T-helper 1 cell treated with Interleukin-12 subunit alpha and Interleukin-12 subunit beta and Interleukin-4 antibody, amounts not matched to agents 30 ng/mL and 1 ng/mL, for 36 hours (primary cell): ENCODE measurements at regions not wholly inside any gene's neighbourhood (a gene's known extent, or its start where the extent isn't known, plus 50 kb on each side); places are given as distances from the start of the nearest gene placed in this dataset.
"Not testable (repeated sequence)": the region's sequence is repeated elsewhere in the genome, so short reads cannot be mapped to it uniquely, and the experiment has no call there.

ENCODE experiments used
- intact Hi-C: fragments of 100-400 bp; cut with micrococcal nuclease; formaldehyde crosslinking; loops from one replicate; pipeline ENCODE4 v1.15.1; 2024

DNA sequence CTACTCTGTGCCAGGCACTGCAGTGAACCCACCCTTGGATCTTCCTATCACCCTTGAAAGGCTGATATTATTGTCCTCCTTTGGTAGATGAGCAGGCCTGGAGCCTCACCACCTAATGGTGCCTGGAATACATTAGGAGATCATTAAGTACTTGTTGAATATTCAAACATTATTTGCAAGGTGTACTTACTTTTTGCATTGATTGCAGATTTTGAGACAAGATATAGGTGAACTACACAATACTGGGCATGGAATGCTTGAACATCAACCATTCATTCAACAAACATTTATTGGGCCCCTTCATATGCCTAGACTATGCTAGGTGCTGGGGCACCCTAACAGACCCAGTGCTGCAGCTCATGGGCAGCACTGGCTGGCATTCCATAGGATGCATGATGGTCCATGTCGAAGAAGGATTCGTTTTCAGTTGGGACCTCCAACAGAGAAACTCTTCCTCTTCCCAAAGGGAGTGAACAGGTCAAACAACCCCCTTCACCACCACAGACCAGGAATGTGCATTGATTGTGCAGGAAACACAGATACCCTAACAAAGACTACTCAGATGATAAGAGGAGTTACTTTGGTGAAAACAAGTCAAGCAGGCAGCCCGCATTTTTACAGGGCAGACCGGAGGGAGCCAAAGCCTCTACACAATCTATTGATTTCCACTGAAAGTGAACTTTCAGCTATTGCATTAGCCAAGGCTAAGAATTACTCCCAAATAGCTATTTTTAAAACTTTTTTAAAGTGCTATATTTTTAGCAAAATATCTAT is 149.6 kb upstream of the SH3BP4 start:
- intact Hi-C loops, result no loop called here

DNA sequence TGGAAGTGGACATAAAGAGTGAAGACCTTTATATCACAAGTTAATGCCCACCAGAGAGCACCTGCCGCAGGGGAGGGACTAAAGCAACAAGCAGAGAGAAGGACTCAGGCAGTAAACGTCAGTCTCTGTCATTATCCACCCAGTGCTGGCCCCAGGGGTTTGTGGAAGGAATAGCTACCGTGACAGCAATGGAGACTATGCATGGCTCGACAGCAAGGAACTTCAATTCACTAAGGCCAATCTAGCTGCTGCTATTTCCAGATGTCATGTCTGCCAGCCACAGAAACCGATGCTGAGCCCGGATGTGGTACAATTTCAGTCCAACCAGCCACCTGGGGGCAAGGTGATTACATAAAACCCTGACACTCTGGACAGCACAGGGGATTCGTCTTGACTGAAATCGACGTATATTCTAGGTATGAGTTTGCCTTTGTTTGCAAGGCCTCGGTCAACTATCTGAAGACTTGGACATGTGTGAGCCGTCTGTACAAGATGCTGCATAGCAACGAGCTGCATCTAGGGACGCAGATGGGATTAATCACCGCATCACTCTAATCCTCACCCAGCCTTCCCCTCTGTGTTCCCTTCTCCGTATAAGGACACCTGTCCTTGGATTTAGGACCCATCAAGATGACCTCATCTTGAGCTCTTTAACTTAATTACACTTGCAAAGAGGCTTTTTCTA is 154.1 kb upstream of the SH3BP4 start:
- intact Hi-C loops, result no loop called here

DNA sequence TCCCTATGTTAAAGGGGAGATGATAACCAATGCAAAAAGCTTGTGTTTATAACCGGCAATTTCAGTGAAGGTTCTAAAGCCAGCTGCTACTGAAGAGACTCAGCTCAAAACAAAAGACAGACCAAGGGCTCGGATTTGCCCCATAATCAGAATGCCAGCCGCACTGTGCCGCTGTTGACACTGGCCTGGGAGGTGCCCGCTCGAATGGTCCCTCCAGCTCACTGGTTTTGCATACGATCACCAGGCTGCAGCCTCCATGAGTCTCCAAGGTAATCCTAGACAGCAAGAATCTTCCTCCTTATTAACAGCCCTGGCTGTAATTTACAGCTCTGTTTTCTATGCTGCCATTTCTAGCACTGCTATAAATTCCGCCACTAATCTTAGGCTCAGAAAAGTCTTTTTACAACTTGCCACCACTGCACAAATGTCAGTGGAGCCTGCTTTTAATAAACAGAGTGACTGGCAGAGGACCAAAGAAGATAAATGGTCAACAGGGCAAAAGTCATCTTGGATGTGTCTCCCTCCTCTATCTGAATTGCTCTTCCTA is 155.7 kb upstream of the SH3BP4 start:
- intact Hi-C loops, result no loop called here

DNA sequence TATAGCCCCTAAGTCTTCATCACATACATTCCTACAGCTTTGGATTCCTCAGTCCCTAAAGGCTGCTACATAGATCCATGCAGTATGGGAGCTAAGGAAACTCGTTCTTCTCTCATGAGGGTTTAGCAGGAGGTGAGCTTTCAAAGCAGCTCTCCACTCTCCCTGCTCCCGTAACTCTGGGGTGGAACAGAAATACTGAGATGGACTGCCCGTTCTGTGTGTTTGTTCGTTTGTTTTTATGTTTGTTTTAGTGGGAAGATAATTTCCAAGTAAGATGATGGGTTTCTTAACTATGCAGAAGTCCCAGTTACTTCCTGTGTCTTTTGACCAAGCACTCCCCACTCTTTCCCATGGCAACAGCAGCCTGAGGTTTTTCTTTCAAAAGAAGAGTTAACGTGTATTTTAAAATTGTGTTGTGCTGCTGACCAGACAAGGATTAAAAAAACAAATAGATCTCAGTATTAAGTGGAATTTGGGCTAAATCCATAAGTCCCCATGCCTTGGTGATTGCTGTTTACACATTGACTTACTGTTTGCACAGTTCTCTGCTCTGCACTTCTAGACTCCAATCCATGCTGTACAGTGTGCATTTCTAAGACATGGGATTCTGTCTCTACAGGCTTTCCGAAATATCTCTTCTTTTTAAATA is 156.4 kb upstream of the SH3BP4 start:
- intact Hi-C loops, result no loop called here

DNA sequence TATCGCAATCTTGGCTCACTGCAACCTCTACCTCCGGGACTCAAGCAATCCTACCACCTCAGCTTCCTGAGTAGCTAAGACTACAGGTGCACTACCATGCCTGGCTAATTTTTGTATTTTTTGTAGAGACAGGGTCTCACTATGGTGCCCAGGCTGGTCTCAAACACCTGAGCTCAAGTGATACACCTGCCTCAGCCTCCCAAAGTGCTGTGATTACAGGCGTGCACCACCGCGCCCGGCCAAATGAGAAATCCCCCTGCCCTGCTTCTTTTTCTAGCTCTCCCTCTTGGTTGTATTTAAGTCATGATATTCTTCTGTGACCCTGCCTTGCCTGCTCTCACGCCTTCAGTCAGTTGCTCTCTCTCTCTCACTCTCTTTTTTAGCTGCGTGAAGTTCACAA is 157.0 kb upstream of the SH3BP4 start:
- intact Hi-C loops, result no loop called here

DNA sequence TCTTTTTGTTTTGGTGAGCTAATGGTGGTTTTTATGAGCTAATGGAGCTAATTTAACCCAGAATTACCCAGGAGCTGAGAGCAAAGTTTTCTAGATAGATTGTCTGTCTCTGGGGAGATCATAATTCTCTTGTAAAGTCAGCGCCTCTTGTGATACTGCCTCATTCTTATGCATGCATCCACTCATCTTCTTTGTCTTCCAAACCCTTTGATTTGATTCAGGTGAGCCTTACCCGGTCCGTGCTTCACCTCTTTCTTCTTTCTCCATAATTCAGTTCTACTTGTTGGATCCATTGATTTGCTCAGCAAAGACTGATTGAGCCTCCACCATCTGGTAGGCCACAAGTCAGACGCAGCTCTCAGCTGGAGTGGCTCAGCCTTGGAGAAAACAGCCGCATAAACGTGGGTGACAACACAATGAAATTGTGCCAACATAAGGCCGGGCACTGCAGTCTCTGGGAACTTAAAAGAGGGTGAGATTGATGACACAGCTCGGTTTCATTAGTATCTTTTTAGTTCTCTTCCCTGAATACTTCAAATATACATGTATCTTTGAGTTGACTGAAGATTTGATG is 158.5 kb upstream of the SH3BP4 start:
- intact Hi-C loops, result no loop called here

DNA sequence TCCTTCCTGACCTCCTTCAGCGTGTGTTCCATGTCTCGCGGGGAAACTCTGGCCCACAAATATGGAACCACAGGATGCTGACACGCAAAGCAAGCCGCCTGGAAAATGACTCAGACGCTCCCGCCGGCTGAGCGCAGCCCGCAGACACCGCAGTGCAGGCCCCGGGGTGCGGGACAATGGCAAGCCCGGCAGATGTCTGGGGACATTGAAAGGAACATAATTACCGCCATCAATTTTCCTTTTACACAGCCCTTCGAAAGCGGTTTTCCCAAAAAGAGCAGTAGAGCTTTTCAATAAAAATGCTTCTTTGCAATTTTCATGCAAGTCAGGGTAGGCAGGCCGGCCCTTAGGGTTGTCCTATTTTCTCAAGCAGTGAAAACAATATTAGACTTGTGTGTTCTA is 159.2 kb upstream of the SH3BP4 start:
- intact Hi-C loops, result no loop called here

DNA sequence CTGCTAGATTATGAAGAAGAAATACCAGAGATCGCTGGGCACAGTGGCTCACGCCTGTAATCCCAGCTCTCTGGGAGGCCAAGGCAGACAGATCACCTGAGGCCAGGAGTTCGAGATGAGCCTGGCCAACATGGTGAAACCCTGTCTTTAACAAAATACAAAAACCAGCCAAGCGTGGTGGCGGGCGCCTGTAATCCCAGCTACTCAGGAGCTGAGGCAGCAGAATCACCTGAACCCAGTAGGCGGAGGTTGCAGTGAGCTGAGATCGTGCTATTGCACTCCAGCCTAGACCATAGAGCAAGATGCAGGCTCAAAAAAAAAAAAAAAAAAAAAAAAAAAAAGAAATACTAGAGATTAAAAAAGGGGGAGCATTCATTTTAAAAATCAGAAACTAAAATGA is 159.7 kb upstream of the SH3BP4 start:
- intact Hi-C loops, result not testable (repeated sequence)

DNA sequence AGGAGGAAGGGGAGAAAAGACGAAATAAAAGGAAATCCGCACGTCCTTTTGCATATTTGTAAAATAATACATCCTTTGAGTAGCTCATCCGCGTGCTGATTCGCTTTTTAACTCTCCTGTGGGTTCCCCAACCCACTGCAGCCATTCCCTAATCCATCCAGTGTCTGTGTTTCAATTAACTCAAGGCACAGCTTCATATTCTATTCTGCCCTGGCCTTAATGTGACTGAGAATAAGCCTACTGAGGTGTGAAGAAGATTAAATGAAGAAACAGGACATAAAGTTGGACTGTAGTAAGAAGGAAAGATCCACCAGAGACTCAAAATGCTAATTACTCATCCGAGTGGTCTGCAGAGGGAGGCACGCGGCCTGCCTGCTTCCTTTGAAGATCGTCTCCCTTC is 161.4 kb upstream of the SH3BP4 start:
- intact Hi-C loops, result no loop called here

DNA sequence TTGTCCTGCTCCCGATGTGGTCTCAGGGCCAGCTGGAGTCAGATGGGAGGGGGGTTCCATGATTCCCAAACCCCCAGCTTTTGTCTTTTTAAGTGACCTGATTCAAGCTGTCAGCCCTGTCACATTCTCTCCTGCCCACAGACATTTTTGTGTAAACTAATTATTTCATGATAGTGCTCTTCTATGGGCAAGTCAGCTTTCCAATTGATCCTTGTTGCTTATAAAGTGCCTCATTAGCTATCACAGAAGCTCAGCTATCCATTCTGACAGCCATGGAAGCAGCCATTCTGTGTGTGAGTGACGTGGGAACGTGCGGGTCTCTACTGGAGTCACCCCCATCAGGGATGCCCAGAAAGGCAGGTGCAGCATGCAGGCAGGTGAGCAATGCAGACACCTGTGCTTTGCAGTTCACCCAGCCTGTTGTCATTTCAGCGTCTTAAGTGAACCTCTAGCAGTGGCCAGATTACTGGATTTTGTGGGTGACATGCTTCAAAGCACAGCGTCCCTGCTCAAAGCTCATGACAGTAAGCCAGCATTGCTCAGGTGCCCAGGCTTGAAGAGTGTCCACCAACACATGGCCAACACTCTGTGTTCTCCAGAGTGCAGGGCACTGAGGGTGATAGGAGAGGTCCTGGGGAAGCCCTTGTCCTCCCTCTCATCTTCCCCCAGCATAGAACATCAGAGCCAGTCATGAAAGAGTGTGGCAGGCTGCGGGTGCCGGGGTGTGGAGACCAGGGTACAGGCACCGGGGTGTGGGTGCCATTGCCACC is 162.1 kb upstream of the SH3BP4 start:
- intact Hi-C loops, result no loop called here

DNA sequence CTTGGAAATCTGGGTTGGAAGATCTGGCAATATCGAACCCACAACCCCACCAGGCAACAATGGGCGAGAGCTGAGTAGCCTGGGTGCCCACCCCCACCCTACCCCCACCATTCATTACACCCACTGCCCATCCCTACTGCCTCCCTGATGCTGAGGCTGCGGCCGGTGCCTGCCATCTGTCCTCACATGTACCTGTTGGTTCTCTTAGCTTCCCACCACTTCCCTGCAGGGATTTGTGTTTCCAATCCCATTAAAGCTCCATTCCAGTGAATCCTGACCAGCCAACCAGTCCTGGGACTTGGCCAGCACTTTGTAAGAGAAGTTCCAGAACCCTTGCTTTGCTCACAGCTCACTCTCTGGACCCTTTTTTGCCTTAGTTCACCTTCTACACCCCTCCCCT is 163.0 kb upstream of the SH3BP4 start:
- intact Hi-C loops, result no loop called here

DNA sequence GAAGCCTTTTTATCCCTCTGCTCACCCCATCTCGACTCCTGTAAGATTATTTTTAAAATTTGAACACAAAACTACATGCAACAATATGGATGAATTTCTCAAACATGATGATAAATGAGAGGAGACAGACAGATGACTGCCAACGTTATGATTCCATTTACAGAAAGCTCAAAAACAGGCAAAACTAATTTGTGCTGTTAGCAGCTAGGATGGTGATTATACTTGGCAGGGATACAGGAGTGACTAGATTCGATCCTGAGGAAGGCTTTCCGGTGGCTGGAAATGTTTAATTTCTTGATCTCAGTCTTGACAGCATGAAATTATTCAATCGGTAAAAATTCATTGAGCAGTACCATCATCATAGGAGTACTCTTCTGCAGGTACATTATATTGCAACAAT is 163.4 kb upstream of the SH3BP4 start:
- intact Hi-C loops, result no loop called here

DNA sequence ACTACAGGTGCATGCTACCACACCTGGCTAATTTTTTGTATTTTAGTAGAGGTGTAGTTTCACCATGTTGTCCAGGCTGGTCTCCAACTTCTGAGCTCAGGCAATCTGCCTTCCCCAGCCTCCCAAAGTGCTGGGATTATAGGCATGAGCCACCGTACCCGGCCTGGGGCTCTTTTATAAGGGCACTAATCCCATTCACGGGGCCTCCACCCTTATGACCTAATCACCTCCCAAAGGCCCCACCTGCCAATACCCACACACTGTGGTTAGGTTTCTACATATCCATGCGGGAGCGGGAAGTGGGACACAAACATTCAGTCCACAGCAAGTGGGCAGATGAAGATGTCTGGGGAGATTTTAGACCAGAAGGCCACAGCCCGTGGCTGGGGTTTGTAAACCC is 164.7 kb upstream of the SH3BP4 start:
- intact Hi-C loops, result no loop called here

DNA sequence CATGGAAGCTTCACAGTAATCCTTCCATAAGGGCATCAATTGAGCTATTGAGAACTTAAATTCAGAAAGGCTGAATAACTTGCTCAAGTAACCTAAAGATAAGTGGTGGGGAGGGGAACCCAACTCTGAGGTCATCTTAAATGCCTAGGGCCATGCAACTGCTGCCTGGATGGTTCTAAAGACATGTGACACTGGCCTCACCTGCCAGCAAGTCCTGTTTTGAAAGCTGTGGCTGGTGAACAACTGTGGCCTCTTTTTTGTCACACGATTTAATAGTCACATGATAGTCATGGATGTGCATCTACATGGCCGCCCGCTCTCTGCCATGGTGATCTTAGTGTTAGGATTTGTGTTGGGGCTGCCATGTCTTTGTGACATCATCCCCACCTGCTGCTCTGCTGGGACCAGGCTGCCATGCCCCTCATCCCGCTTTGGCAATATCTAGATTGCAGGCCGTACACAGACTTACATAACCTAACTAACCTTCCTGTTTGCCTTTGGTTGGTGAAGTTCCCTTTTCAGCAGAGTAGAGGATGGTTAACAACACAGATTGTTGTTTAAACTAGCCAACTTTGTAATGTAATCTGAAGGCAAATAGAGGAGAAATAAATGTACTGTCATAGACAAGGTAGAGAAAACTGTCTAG is 177.9 kb upstream of the SH3BP4 start:
- intact Hi-C loops, result no loop called here

DNA sequence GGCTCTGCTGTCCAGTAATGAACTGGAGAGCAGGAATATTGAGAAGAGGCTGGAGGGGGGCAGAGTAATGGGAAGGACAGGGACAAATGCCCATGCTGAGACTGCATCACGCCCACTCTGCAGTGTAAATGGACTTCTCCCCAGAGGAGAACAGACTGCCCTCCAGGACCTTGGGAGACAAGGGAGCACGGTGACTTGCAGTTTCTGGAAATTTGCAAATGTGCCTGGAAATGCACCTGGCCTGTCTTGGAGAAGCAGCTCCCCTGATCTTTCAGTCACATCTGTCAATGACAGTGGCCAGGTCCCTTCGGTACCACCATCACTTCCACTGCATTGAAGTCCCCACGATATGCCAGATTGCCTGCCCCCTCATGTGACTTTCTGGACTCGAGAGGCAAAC is 178.7 kb upstream of the SH3BP4 start:
- intact Hi-C loops, result no loop called here

DNA sequence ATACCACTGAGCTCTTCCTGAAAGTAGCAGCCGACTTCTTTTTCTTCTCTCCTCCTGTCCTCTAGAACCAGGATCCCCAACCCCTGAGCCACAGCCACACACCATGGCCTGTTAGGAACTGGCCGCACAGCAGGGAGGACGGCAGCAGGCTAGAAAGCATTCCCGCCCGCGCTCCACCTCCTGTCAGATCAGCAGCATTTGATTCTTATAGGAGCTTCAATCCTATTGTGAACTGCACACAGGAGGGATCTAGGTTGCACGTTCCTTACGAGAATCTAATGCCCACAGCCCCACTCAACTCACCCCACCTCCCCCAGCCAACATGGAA is 179.1 kb upstream of the SH3BP4 start:
- intact Hi-C loops, result no loop called here

DNA sequence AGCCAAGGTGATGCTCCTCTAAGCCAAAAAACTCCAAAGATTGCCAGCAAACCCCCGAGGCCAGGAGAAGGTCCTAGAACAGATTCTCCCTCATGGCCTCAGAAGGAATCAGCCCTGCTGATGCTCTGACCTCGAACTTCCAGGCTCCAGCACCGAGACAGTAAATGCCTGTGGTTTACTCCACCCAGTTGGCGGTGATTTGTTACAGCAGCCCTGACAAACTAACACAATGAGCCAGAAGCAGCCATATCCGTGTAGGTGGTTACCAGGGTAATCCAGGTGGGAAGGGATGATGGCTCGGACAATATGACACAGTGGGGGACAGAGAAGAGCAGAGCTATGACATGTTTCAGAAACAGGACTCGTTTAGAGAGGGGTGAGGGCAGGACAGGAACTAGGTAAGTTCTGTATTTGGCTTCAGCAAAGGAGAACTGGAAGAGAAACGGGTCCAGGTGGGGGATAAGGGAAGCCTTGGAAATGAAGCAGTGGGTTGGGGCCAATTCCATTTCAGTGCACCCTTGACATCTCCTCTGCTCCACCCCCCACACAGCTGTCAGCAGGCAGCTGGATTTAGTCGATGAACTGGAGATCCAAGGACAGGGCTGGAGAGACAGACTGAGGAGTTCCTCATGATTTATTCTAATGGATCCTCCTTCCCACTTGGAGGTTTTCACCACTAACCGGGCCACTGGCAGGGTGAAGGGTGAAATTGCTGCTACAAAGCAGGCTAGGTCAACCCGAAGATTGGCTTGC is 179.7 kb upstream of the SH3BP4 start:
- intact Hi-C loops, result no loop called here

DNA sequence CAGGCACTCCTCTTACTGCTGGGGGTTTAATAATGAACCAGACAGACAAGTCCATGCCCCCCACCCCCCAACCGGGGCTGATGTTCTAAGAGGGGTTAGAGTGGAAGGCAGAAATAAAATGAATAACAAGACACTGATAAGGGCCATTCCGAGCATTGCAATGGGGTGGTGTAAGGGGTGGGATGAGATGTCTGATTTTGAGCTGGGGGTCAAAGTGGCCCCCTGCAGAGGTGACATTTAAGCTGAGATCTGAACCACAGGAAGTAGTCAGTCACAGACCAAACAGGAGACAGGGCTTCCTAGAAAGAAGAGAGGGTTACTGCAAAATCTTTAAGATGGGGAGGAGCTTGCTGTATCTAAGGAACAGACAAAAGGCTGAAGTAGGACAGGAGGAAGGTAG is 180.6 kb upstream of the SH3BP4 start:
- intact Hi-C loops, result no loop called here

DNA sequence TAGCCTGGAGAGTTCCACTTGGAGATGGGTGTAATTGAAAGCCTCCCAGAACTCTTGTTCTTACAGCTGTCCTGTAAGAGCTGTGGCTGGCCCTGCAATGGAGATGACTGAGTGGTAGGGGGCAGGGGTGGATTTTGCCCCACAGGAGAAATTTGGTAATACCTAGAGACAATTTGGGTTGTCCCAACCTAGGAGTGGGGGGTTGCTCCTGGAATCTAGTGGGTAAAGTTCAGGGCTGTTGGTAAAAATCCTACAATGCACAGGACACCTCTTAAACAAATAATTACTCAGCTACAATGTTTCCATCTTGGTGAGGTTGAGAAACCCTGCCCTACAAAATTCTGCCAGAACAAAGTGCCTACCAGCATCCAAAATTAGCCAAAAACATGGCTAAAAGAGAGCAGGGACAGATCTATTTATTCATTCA is 181.1 kb upstream of the SH3BP4 start:
- intact Hi-C loops, result no loop called here

DNA sequence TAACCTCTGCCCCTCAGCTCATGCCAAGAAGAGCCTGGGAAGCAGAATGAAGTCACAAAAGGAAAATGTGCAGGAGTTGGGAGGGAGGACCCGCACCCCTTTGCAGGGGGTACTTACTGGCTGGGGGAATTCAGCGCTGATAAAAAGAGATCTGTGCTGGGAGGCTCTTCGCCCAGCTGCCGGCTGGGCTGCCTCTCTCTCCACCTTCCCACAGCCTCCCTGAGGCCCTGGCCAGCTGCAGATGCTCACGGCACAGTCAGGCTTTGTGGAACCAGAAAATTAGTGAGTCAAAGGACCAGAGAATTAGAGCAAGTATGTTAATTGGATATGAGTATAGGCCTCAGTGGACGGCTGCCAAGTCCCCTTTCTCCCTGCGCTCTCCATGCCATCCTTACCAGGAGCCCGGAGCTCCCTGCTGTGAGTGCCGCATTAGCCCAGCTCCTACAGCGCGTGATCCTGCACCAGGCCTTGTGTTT is 181.7 kb upstream of the SH3BP4 start:
- intact Hi-C loops, result no loop called here
